Amygdala (tissue), 56 donors: ENCODE measurements at regions not wholly inside any gene's neighbourhood (a gene's known extent, or its start where the extent isn't known, plus 50 kb on each side); places are given as distances from the start of the nearest gene placed in this dataset.
"Not testable (repeated sequence)": the region's sequence is repeated elsewhere in the genome, so short reads cannot be mapped to it uniquely, and the experiment has no call there.

Source experiments
- DNase-seq, 56 donors: peaks; one replicate each; lab custom pipeline; 2025; lab: John Stamatoyannopoulos, UW

DNA sequence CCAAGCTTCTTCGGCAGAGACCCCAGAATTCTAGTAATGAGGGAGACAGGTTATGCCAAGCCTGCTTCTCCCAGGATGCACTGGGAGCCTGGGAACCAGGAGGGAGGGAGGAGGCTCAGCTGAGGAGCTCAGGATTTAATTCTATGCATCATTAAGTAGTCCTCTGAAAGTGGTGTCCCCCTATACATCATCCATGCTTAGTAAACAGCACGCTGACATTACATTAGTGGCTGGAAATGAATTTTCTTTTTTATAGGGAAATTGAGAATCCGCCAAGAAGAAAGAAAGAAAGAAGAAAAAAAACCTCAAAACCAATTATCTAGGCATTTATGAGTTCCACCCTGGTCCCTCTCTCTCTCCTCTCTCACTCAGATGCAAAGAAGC, 63.1 kb upstream of the PAX8 start:
- DNase-seq: not testable (repeated sequence)

DNA sequence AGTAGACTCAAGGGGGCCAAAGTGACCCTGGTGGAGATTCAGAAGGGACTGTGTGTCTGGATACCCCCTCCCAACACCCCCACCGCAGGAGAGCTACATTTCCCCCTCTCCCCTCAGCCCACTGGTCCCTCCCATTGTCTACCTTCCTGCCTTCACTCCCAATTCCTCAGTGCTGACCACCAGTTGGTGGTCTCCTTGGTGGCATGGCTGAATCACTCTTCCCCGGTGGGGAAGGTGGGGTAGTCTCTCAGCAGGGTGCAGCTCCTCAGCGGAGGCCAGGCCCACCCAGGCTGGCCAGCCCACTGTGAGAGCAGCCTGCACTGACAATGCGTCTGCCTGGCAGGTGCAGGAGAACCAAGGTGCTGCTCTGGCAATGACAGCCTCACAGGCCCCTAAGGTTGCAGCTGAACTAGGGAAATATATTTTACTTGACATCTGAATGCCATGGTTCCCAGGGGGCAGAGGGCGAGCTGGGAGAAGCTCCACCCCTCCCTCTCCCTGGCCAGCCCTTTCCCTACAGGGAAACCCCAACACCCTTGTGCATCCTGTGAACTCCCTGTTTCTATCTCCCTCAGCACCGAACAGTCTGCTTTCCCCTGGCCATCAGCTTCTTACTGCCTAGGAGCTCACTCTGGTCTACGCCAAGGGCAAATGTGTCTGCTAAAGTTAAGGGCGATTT, 62.6 kb upstream of the PAX8 start:
- DNase-seq: no peak

- no peak for DNase-seq
Observed at GRCh38 chr2:113337809-113338208, 59.1 kb upstream of the PAX8 start.

DNA sequence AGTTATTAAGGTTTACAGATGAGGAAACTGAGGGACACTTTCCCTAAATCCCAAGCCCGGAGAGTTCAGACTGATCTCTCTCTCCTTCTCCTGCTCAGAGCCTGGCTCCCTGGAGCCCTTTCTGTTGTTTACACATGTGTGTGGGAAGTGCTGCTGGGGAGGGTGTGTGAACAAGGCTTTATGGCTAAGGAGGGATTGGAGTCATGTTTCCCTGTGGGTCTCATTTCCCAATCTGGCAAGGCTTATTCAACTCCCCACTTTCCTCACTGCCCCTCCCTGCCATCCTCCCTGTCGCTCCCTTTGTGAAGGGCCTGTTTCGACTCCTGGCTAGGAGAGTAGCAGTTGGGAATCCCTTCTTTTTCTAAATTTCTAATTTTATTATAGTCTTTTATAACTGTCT, 57.3 kb upstream of the PAX8 start:
- not testable (repeated sequence) for DNase-seq

- no peak for DNase-seq
Observed at GRCh38 chr2:113334147-113334546, 55.4 kb upstream of the PAX8 start.

- DNase-seq: not testable (repeated sequence)
Observed at GRCh38 chr2:113333735-113334134, 55.0 kb upstream of the PAX8 start.

DNA sequence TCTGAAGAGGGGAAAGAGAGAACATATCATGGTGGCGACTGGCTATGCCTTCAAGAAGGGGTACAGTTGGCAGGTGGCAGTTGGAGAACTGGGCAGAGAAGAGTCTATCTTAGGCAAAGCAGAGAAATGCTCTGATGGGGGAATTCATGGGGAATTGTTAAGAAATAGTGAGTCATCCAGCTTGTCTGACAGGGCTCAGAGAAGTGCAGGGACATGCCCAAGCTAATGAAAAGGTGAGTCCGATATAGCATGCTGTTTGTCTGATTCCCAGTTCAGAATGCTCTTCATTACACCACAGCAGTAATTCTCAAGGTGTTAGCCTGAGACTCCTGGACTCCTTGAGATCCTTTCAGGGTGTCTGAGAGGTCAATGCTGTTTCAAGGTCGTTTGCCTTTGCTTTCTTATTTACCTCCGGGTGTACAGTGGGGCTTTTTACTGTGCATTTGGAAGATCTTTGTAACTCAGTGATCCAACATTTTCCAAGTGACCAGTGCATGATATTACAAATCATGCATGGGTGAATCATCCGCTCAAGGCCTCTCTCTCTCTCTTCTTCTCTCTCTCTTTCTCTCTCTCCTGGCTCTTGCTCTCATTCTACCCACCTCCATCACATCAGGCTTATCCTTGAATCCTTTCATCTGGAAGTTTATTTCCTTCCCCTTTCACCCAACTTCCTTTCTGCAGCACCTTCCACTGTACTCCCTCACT, 51.5 kb upstream of the PAX8 start:
- DNase-seq: not testable (repeated sequence)

DNA sequence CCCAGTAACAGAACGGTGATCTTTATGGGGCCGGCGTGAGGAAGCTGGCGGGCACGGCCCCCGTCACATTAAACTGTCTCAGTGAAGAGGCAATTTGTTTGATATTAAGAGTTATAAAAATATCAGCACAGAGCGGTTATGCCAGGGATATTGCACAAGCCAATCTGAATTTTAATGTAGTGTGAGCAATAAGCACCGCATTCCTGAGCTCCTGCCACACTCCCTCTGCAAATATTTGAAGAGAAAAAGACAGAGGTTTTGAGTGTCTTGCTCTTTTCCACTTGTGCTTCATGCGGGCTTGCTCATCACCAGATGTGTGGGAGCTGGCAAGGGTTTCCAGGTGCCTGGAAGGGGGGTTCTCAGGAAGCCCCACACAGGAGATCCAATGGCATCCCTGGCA, 50.3 kb upstream of the PAX8 start:
- DNase-seq: not testable (repeated sequence)

GRCh38 chr2:113328572-113328971, 49.9 kb upstream of the PAX8 start:
- DNase-seq: not testable (repeated sequence)
